ENCODE measurements at regions not wholly inside any gene's neighbourhood (a gene's known extent, or its start where the extent isn't known, plus 50 kb on each side); places are given as distances from the start of the nearest gene placed in this dataset.

DNA sequence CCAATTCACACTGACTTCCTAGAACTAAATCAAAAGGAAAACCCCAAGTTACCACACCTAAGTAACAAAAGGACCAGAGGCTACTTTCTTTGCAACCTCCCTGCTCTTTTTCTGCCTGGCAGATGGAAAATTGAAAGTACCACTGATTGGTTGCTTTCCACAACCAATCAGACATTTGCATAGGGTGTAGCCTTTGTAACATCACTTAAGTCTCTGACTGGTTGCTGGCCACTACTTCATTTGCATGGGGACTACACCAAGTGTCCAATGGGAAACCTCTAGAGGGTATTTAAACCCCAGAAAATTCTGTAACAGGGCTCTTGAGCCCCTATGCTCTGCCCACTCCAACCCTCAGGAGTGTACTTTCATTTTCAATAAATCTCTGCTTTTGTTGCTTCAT lies 365.0 kb downstream of the LTN1 start:
- DNase-seq: no peak
- Mint-ChIP-seq H3K27ac (ENCODE audit: unreplicated experiment) (no peak overlapping the region), H3K36me3 (ENCODE audit: unreplicated experiment) (no peaks in the 10 kb centered on the region), H3K4me1 (ENCODE audit: low read depth, unreplicated experiment) (no peaks in the 10 kb centered on the region), H3K4me3 (ENCODE audit: unreplicated experiment) (no peak overlapping the region), H3K27me3 (ENCODE audit: unreplicated experiment) (peaks cover 1% of the 10 kb centered on the region), H3K9me3 (ENCODE audit: unreplicated experiment) (no peaks in the 10 kb centered on the region)
- TF ChIP-seq, protein P1, sequence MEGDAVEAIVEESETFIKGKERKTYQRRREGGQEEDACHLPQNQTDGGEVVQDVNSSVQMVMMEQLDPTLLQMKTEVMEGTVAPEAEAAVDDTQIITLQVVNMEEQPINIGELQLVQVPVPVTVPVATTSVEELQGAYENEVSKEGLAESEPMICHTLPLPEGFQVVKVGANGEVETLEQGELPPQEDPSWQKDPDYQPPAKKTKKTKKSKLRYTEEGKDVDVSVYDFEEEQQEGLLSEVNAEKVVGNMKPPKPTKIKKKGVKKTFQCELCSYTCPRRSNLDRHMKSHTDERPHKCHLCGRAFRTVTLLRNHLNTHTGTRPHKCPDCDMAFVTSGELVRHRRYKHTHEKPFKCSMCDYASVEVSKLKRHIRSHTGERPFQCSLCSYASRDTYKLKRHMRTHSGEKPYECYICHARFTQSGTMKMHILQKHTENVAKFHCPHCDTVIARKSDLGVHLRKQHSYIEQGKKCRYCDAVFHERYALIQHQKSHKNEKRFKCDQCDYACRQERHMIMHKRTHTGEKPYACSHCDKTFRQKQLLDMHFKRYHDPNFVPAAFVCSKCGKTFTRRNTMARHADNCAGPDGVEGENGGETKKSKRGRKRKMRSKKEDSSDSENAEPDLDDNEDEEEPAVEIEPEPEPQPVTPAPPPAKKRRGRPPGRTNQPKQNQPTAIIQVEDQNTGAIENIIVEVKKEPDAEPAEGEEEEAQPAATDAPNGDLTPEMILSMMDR (IDR thresholded peaks at IDR 0.05; ENCODE audit: partially characterized antibody, unreplicated experiment): no peak

DNA sequence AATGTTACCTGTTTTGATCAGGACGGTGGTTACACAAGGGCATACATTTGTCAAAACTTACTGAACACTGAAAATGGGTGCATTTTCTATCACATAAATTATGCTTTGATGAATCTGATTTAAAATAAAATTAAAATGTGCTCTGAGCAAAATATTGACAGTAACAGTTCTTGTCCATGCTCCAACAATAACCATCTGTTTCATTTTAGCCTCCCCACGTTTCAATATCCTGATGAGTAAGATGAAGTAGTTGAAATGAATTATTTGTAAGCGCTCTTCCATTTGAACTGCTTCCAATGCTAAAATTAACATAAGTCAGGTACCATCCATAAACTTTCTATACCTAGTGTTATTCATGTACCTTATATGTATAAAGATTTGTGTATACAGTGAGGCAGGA lies 365.4 kb downstream of the LTN1 start:
- TF ChIP-seq, protein P1 (IDR thresholded peaks at IDR 0.05; ENCODE audit: partially characterized antibody, unreplicated experiment): no peak
- DNase-seq: no peak
- H3K27ac Mint-ChIP-seq (ENCODE audit: unreplicated experiment): no peak overlapping the region
- no peaks in the 10 kb centered on the region for H3K4me1 Mint-ChIP-seq (ENCODE audit: low read depth, unreplicated experiment)
- no peaks in the 10 kb centered on the region for H3K36me3 Mint-ChIP-seq (ENCODE audit: unreplicated experiment)
- no peaks in the 10 kb centered on the region for H3K9me3 Mint-ChIP-seq (ENCODE audit: unreplicated experiment)
- H3K4me3 Mint-ChIP-seq (ENCODE audit: unreplicated experiment): no peak overlapping the region
- peaks cover 1% of the 10 kb centered on the region for H3K27me3 Mint-ChIP-seq (ENCODE audit: unreplicated experiment)

DNA sequence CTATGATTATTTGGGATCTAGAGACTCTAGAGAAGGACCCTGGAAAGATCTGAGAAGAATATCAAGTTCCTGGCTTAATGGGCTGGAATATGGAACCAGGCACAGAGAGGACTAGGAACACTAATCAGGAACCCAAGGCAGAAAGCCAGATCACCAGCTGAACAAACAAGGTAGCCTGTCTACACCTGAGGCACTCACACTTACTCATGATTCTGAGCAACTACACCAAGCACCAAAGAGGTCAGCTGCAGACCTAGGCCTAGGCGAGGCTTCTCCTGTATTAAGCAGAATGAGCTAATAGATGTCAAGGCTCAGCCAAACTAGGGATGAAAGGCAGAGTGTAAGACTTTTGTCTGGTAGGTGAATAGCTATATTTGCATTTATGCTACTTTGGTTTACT lies 368.1 kb downstream of the LTN1 start:
- no peak for DNase-seq
- Mint-ChIP-seq H3K27ac (ENCODE audit: unreplicated experiment) (no peak overlapping the region), H3K36me3 (ENCODE audit: unreplicated experiment) (no peaks in the 10 kb centered on the region), H3K4me3 (ENCODE audit: unreplicated experiment) (no peak overlapping the region), H3K9me3 (ENCODE audit: unreplicated experiment) (peaks cover 2% of the 10 kb centered on the region), H3K4me1 (ENCODE audit: low read depth, unreplicated experiment) (no peaks in the 10 kb centered on the region), H3K27me3 (ENCODE audit: unreplicated experiment) (peaks cover 3% of the 10 kb centered on the region)
- TF ChIP-seq, protein P1 (IDR thresholded peaks at IDR 0.05; ENCODE audit: partially characterized antibody, unreplicated experiment): no peak

DNA sequence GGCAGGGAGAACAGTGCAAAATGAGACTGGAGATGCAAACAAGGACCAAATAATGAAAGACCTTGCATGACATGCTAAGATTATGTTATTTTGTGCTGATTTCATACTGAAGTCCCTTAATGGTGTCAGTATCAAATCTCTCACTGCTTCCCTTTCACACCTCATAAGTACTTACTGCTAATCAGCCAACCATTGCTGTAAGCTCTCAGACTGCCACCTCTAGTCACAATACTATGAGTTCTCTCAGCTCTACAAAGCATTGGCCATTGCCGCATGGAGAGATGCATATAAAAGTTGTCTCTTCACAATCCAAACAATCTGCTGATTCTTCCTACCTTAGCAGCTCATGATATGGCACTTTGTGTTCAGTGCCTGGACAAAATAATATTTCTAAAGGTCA lies 375.4 kb downstream of the LTN1 start:
- TF ChIP-seq, protein P1 (IDR thresholded peaks at IDR 0.05; ENCODE audit: partially characterized antibody, unreplicated experiment): no peak
- no peak for DNase-seq
- no peaks in the 10 kb centered on the region for H3K4me1 Mint-ChIP-seq (ENCODE audit: low read depth, unreplicated experiment)
- peaks cover 2% of the 10 kb centered on the region for H3K9me3 Mint-ChIP-seq (ENCODE audit: unreplicated experiment)
- no peaks in the 10 kb centered on the region for H3K36me3 Mint-ChIP-seq (ENCODE audit: unreplicated experiment)
- peaks cover 1% of the 10 kb centered on the region for H3K27me3 Mint-ChIP-seq (ENCODE audit: unreplicated experiment)
- no peak overlapping the region for H3K4me3 Mint-ChIP-seq (ENCODE audit: unreplicated experiment)
- H3K27ac Mint-ChIP-seq (ENCODE audit: unreplicated experiment): no peak overlapping the region

DNA sequence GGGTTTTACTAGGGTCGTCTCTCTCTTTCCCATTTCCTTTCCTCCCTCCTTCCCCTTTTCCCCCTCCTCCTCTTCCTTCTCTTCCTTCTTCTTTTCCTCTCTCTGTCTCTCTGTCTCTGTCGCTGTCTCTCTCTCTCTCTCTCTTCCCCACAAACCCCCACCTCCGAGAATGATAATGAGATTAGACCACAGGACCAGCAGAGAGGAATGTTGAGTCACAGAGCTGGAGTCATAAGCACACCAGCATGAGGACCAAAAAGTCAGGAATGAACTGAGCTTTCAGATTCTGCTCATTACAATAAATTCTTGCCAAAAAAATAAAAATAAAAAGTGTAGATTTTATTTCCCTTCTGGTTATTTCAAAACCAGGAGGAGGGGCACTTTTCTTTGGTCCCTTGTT lies 377.4 kb downstream of the LTN1 start:
- Mint-ChIP-seq H3K4me1 (ENCODE audit: low read depth, unreplicated experiment) (no peaks in the 10 kb centered on the region), H3K9me3 (ENCODE audit: unreplicated experiment) (no peaks in the 10 kb centered on the region), H3K36me3 (ENCODE audit: unreplicated experiment) (no peaks in the 10 kb centered on the region), H3K27ac (ENCODE audit: unreplicated experiment) (no peak overlapping the region), H3K4me3 (ENCODE audit: unreplicated experiment) (no peak overlapping the region), H3K27me3 (ENCODE audit: unreplicated experiment) (no peaks in the 10 kb centered on the region)
- TF ChIP-seq, protein P1 (IDR thresholded peaks at IDR 0.05; ENCODE audit: partially characterized antibody, unreplicated experiment): no peak
- DNase-seq: no peak
